HG02938 (cell line): ENCODE measurements at regions not wholly inside any gene's neighbourhood (a gene's known extent, or its start where the extent isn't known, plus 50 kb on each side); places are given as distances from the start of the nearest gene placed in this dataset.
"Not testable (repeated sequence)": the region's sequence is repeated elsewhere in the genome, so short reads cannot be mapped to it uniquely, and the experiment has no call there.

Experiments
- ATAC-seq: cut with Tn5 transposase; IDR thresholded peaks from one replicate; pipeline ENCODE4 v1.9.1; 2021; ENCODE audit warnings: mild to moderate bottlenecking, moderate library complexity; ENCODE audit not compliant: unreplicated experiment

DNA sequence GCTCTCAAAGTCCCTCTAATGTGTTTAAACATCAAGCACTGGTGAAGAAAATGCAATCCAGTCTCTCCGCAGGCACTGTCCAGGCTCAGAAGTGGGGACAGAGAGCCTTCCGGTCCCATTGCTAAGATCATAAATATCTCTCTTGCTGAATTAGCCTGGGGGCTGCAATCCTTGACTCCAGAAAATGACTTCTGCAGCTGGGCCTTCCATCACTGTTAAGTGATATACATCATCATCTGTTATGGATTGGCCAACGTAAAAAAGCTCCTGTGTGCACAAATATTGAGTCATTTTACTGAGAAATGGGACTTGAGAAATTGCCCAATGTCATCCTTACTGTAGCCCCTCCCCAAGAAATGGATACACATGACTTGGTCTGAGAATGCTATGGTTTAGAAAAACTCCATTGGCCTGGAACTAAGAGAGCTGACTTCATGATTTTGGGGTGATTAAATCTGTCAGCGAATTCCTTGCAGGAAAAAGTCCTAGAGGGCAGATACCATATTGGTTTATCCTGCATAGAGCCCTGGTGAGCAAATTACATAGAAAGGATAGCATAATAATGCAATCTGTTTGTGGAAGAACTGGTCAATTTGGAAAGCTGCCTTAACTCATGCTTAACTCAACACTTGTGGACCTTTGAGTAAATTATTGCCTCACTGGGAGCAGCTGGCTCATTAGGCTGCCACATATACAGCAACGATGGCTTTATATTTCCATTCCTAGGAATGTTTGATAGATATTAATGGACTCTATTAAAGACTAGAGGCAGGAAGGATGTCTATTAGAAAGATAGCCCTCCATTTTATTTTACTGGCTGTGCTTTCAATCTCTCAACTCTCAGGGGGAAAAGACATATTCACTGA is 346.1 kb downstream of the GBA3 start:
- no peak for ATAC-seq

GRCh38 chr4:23036921-23037495 is 344.3 kb downstream of the GBA3 start:
- no peak for ATAC-seq

GRCh38 chr4:23036503-23036902 is 343.8 kb downstream of the GBA3 start:
- ATAC-seq: no peak

- ATAC-seq: no peak
These were observed 342.9 kb downstream of the GBA3 start for GRCh38 chr4:23035521-23036056.

- no peak for ATAC-seq
These were observed 342.0 kb downstream of the GBA3 start for GRCh38 chr4:23034731-23035130.

- no peak for ATAC-seq
These were observed 341.1 kb downstream of the GBA3 start for GRCh38 chr4:23033796-23034195.

DNA sequence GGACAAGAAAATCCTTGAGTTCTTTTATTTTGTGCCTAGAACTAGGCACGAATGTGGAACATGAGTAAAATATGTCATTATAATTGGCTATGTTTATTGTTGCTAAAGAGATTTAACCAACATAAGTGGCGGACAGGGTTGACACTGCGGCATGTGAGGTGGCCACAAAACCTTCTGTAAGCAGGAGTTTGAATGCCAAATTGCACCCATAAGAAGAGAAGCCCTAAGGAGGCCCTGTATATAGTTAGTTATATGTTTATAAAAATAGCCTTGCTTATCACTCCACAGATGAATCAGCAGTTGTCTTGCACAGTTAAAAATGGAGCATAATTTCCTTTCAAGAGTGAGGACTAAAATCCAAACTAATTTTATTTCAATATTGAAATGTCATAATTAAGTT is 336.1 kb downstream of the GBA3 start:
- ATAC-seq: no peak

- no peak for ATAC-seq
These were observed 330.9 kb downstream of the GBA3 start for GRCh38 chr4:23023666-23024065.

DNA sequence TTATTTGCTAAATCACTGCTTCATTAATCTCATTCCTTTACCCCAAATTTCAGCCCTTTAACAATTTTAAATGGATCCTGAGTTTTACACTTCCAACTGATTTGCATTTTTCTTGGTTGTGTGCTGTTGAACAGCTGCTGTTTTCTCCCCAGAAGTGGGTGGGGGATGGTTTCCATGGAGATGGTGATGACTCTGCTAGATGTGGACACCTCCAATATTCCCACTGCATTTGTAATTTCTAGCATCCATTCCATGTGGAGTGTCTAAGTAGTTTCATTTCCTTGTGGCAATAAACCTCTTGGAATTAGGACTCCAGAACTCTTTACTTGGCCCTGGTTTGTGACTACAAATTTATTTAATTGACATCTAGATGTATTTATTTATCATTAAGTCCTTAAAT is 330.4 kb downstream of the GBA3 start:
- no peak for ATAC-seq

DNA sequence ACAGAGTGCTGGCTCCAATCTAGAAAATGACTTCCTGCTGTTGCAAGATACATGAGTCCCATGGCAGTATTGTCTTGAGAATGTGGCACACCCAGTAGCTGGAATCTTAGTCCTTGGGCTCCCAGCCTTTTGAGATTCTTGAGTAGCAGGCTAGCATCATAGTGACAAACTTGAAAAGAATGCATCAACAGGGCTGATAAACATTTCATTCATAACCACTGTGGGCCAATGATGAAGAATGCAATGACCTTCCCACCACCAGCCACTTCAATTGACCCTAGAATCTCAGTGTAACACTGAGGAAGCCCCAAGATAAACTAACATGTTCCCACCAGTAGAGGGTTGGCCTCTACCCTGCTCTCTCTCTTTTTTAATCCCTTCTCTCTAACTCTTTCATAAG is 329.3 kb downstream of the GBA3 start:
- no peak for ATAC-seq

DNA sequence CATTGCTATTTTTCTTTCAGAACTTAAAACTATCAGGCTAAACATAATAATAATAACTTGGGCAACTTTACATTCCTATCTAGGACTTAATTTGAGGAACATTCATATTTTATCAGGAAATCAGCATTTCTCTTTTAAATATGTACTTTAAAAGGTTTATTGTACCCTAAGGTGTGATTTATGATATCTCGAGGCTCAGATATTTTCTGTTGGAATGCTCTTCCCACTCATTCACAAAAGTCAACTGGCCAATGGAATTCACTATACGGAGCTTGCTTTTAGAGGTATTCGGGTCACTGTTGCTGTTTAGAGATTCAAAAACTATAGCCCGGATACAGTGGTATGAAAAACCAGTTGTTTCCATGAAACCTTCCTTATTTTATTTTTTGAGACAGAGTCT is 328.3 kb downstream of the GBA3 start:
- ATAC-seq: no peak

DNA sequence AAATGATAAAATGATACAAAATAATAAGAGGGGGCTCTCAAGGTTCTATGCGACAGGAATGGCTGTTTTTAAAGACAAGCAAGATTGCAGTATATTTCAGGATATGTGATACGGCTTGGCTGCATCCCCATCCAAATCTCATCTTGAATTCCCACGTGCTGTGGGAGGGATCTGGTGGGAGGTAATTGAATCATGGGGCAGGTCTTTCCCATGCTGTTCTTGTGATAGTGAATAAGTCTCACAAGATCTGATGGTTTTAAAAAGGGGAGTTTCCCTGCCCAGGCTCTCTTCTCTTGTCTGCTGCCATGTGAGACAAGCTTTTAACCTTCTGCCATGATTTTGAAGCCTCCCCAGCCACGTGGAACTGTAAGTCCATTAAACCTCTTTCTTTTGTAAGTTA is 327.7 kb downstream of the GBA3 start:
- ATAC-seq: not testable (repeated sequence)

DNA sequence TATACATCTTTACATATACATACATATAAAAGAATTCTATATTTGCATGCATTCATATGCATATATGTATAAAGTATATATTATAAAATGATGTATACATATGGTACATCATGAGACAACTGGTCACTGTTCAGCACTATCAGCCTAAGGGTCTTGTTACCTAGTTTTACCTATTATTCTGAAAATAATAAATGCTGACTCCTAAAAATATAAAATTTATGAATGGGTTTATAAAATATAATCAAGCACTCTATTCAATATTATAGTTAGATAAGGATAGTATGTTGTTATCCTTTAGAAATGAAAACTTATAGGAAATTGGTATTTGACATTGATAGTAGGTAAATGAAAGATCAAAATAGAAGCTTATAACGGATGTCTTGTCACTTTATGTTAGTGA is 324.2 kb downstream of the GBA3 start:
- no peak for ATAC-seq

DNA sequence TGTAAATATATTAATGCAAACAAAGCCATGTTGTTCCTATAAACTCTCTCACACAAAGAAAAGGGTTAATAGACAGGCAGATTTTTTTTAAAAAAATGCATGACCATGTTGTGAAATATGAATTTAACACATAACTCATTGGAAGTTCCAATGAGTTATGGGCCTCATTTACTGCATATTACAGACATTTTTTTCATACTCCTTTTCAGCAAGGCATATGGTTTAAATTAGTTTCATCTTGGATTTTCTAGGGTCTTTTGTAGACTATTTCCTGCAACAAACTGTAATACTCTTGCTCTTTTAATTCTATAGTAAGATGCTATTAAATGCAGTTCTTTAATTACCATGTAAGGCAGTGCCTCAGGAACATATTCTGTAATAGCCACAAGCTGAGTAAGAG is 323.1 kb downstream of the GBA3 start:
- no peak for ATAC-seq

- ATAC-seq: no peak
These were observed 316.4 kb downstream of the GBA3 start for GRCh38 chr4:23009093-23009492.

- no peak for ATAC-seq
These were observed 314.0 kb downstream of the GBA3 start for GRCh38 chr4:23006756-23007155.

DNA sequence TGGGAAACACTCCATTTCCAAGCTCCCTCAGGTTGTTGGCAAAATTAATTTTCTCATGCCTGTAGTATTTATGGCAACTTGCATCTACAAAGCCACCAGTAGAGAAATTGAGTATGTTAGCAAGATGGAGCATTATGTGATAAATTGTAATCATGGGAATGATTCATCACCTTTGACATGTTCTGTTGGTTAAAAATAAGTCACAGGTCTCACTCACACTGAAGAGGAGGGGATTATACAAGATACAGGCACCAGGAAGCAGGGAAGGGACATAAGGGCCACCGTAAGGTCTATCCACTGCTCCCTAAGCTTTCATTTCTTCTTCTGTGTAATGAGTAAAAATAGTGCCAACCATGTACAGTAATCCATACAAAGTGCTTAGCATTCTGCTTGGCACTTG is 313.0 kb downstream of the GBA3 start:
- ATAC-seq: no peak

GRCh38 chr4:23001478-23001877 is 308.7 kb downstream of the GBA3 start:
- ATAC-seq: no peak

GRCh38 chr4:22999419-22999818 is 306.7 kb downstream of the GBA3 start:
- no peak for ATAC-seq

DNA sequence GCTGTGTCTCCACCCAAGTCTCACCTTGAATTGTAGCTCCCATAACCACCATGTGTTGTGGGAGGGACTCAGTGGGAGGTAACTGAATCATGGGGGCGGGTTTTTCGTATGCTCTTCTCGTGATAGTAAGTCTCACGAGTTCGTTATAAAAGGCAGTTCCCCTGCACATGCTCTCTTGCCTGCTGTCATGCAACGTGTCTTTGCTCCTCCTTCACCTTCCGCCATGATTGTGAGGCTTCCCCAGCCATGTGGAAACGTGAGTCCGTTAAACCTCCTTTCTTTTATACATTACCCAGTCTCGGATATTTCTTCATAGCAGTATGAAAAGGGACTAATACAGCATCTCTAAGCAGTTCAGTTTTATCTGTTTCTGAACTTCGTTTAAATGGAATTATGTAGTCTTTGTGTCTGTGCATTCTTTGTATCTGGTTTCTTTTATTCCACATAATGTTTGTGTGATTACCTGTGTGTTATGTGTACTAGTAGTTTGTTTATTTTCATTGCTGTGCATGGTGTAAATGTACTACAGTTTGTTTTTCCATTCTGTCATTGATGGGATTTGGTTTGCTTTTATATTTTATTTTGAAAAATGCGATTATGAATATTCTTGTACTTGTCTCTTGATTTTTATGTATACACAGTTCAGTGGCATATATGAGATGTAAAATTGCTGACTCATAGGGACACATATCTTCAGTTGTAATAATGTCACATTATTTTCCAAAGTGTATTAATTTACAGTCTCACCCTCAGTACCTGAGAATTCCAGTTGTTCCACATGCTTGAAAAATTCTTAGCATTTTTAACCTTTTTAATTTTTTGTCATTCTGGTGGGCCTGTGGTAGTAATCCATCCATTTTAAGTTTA is 304.9 kb downstream of the GBA3 start:
- no peak for ATAC-seq

DNA sequence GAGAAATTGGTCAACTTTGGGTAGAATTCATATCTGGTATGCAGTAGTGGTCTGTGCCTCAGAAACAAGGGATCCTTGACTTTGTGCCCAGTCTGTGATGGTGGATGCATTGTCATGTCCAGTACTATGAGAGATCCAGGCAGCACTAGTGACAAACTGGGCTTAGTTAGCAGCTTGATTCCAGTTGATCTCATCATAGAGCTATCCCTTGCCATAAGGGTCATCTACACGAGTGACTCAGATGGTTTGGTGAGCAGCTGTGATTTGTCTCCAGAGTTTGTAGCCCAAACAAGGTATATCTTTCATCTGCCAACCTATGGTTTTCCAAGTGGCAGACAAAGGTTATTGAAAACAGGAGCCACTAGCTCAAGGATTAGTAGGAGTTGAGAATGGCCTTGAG is 298.8 kb downstream of the GBA3 start:
- ATAC-seq: no peak
